ENCODE measurements at regions not wholly inside any gene's neighbourhood (a gene's known extent, or its start where the extent isn't known, plus 50 kb on each side); places are given as distances from the start of the nearest gene placed in this dataset.
"Not testable (repeated sequence)": the region's sequence is repeated elsewhere in the genome, so short reads cannot be mapped to it uniquely, and the experiment has no call there.

- TF ChIP-seq POLR2A (IDR thresholded peaks at IDR 0.05; ENCODE audit: low read length); GATA1 (IDR thresholded peaks at IDR 0.05; ENCODE audit: low read depth, low read length): not testable (repeated sequence)
Observed at GRCh38 chr16:29297809-29298177, 108.7 kb downstream of the NPIPB11 start.
